GM12878 (cell line): ENCODE measurements at regions not wholly inside any gene's neighbourhood (a gene's known extent, or its start where the extent isn't known, plus 50 kb on each side); places are given as distances from the start of the nearest gene placed in this dataset.

ENCODE experiments used
- ATAC-seq: fragments of 200-7000 bp; cut with Tn5 transposase; 3 replicates; pipeline ENCODE4 v1.9.1; 2020; ENCODE audit warnings: mild to moderate bottlenecking, moderate library complexity
- BruUV-seq: library from RNA; stranded (reverse); fragments of 400-500 nt; replicated peaks from 2 replicates; lab custom pipeline; 2021; lab: Mats Ljungman, UMichigan
- CTCF ChIA-PET: fragments of 300-600 bp; sonication (Branson Sonifier 250); formaldehyde crosslinking; extraction: SDS; loops from one replicate; lab custom pipeline; 2021; ENCODE audit warnings: inconsistent platforms; lab: Yijun Ruan, JAX
- POLR2A ChIA-PET: fragments of 350-600 bp; formaldehyde crosslinking; extraction: SDS; loops from one replicate; lab custom pipeline; 2021; ENCODE audit warnings: inconsistent platforms; lab: Charles Lee
- RAD21 ChIA-PET: fragments of 300-600 bp; sonication (Branson Sonifier 250); formaldehyde crosslinking; loops from one replicate; lab custom pipeline; 2023; ENCODE audit warnings: antibody characterized with exemption; ENCODE audit not compliant: unreplicated experiment; lab: Charles Lee
- SMC1A ChIA-PET: fragments of 300-600 bp; sonication (Branson Sonifier 250); formaldehyde crosslinking; loops from one replicate; lab custom pipeline; 2023; ENCODE audit not compliant: unreplicated experiment, uncharacterized antibody; lab: Charles Lee
- DNase-seq: peaks from one replicate; pipeline ENCODE4 v3.0.0-alpha.2; 2011; ENCODE audit warnings: low read depth, low spot score
- FAIRE-seq: peaks from 3 replicates; lab custom pipeline; 2011; peaks lifted over from hg19 to GRCh38; lab: Jason Lieb, UNC
- H2AFZ ChIP-seq: 2 replicates; pipeline ENCODE4 v1.6.0; 2011; ENCODE audit warnings: low read depth, low read length, control low read depth; ENCODE audit not compliant: control insufficient read depth
- H3K27ac ChIP-seq: 2 replicates; pipeline ENCODE4 v1.5.1; 2011; ENCODE audit warnings: control low read depth; ENCODE audit not compliant: control insufficient read depth, insufficient read depth
- H3K27me3 ChIP-seq, 2 experiments: replicated peaks in 1 of 2; 2 replicates each; pipeline versions ENCODE4 v1.6.0 to v1.6.1; 2011; ENCODE audit warnings: low read length in 1 of 2; ENCODE audit not compliant: control insufficient read depth in 2 of 2, insufficient read depth in 2 of 2
- H3K36me3 ChIP-seq, 2 experiments: 2 replicates each; pipeline ENCODE4 v1.5.1; 2011; ENCODE audit warnings: low read length in 1 of 2; ENCODE audit not compliant: control insufficient read depth in 2 of 2, insufficient read depth in 2 of 2
- H3K4me1 ChIP-seq: 2 replicates; pipeline ENCODE4 v1.6.1; 2011; ENCODE audit warnings: mild to moderate bottlenecking, low read length, moderate library complexity, mixed read lengths; ENCODE audit not compliant: control insufficient read depth, insufficient read depth
- H3K4me2 ChIP-seq: 2 replicates; pipeline ENCODE4 v1.6.0; 2011; ENCODE audit warnings: control low read depth; ENCODE audit not compliant: control insufficient read depth, insufficient read depth
- H3K4me3 ChIP-seq: fragments of 200-600 bp; sonication (generic); 2 replicates; pipeline ENCODE4 v1.5.1; 2016
- H3K79me2 ChIP-seq: 2 replicates; pipeline ENCODE4 v1.6.0; 2011; ENCODE audit warnings: low read length; ENCODE audit not compliant: control insufficient read depth, insufficient read depth
- H3K9ac ChIP-seq: 2 replicates; pipeline ENCODE4 v1.8.0; 2011; ENCODE audit warnings: low read length, control low read depth, mixed read lengths; ENCODE audit not compliant: control insufficient read depth, insufficient read depth
- H3K9me3 ChIP-seq: replicated peaks from 3 replicates; pipeline ENCODE4 v1.5.1; 2011; ENCODE audit warnings: mild to moderate bottlenecking, low read length; ENCODE audit not compliant: control insufficient read depth, insufficient read depth
- H4K20me1 ChIP-seq: 2 replicates; pipeline ENCODE4 v1.6.0; 2011; ENCODE audit not compliant: control insufficient read depth, insufficient read depth
- BCLAF1 ChIP-seq: fragments of 450-650 bp; IDR thresholded peaks from 2 replicates; pipeline ENCODE4 v1.6.1; 2017; ENCODE audit warnings: antibody characterized with exemption, mild to moderate bottlenecking, moderate library complexity
- CBX3 ChIP-seq: fragments of 200-600 bp; sonication (generic); IDR thresholded peaks from 2 replicates; pipeline ENCODE4 v1.6.1; 2016; ENCODE audit warnings: low read depth, borderline replicate concordance
- DPF2 ChIP-seq: fragments of 450-650 bp; IDR thresholded peaks from 2 replicates; pipeline ENCODE4 v1.6.1; 2017; ENCODE audit warnings: mild to moderate bottlenecking
- ESRRA ChIP-seq: IDR thresholded peaks from 2 replicates; pipeline ENCODE4 v1.6.1; 2012; ENCODE audit warnings: mild to moderate bottlenecking, low read length, improper control_type of control experiment
- IRF4 ChIP-seq: IDR thresholded peaks from 2 replicates; pipeline ENCODE4 v1.6.1; 2011; ENCODE audit warnings: low read depth, low read length
- IRF5 ChIP-seq: fragments of 450-650 bp; IDR thresholded peaks from 2 replicates; pipeline ENCODE4 v1.6.1; 2017; ENCODE audit warnings: borderline replicate concordance
- MEF2B ChIP-seq: fragments of 450-650 bp; IDR thresholded peaks from 2 replicates; pipeline ENCODE4 v1.6.1; 2018; ENCODE audit warnings: mild to moderate bottlenecking, moderate library complexity; ENCODE audit not compliant: partially characterized antibody, poor library complexity, severe bottlenecking
- NRF1 ChIP-seq: conservative IDR thresholded peaks from 2 replicates; pipeline ENCODE4 v1.6.1; 2011; ENCODE audit warnings: mild to moderate bottlenecking, low read depth, low read length, improper control_type of control experiment
- STAT1 ChIP-seq: fragments of 450-650 bp; conservative IDR thresholded peaks from 2 replicates; pipeline ENCODE4 v1.6.1; 2014; ENCODE audit warnings: antibody characterized with exemption, mild to moderate bottlenecking
- YBX1 ChIP-seq: fragments of 450-650 bp; IDR thresholded peaks from 2 replicates; pipeline ENCODE4 v1.6.1; 2016; ENCODE audit warnings: antibody characterized with exemption
- ZBTB33 ChIP-seq: fragments of 450-650 bp; IDR thresholded peaks from 2 replicates; pipeline ENCODE4 v1.6.1; 2017; ENCODE audit warnings: mild to moderate bottlenecking
- ZBTB40 ChIP-seq: fragments of 450-650 bp; IDR thresholded peaks from 2 replicates; pipeline ENCODE4 v1.6.1; 2016; ENCODE audit warnings: mild to moderate bottlenecking, moderate library complexity, borderline replicate concordance
- WGBS: methylation state at CpG from one replicate; pipeline ENCODE4 v1.1.6; 2016; ENCODE audit warnings: low lambda C conversion rate; ENCODE audit not compliant: insufficient replicate concordance, insufficient coverage; ENCODE audit errors: missing lambda C conversion rate; 5-methylcytosine and 5-hydroxymethylcytosine counted together
- in situ Hi-C: fragments of 300-500 bp; cut with MboI; formaldehyde crosslinking; loops from 9 replicates; pipeline ENCODE4 v1.14.3; 2018; ENCODE audit warnings: mixed read lengths
- intact Hi-C: fragments of 100-400 bp; cut with micrococcal nuclease; formaldehyde crosslinking; loops from one replicate; pipeline ENCODE4 v1.14.2; 2022; ENCODE audit not compliant: unreplicated experiment

- Histone ChIP-seq H2AFZ (no peak overlapping the region), H3K9ac (no peak overlapping the region), H3K4me2 (no peak overlapping the region), H3K36me3 (no peaks in the 10 kb centered on the region), H3K4me3 (no peak overlapping the region), H3K27me3 (no peaks in the 10 kb centered on the region), H3K9me3 (no peaks in the 10 kb centered on the region), H4K20me1 (no peaks in the 10 kb centered on the region), H3K27ac (no peak overlapping the region)
- ChIA-PET CTCF (interaction anchor here (1.8 kb wide), 1 partner anchor 189 kb away, joined by 4 read pairs; no protein-coding TSS in a partner anchor), RAD21 (no interaction called here)
- intact Hi-C loops (no loop called here), in situ Hi-C loops (no loop called here)
- ATAC-seq (no peak), FAIRE-seq (no peak)
- TF ChIP-seq IRF5 (no peak), DPF2 (no peak), ESRRA (no peak), BCLAF1 (no peak), CBX3 (no peak), STAT1 (no peak), NRF1 (no peak), YBX1 (no peak), MEF2B (no peak), IRF4 (no peak), ZBTB40 (no peak), ZBTB33 (no peak)
- TF ChIP-seq, all 136 proteins: peak for 0
- no TSS peak for BruUV-seq
- no peak for DNase-seq
- no peaks in the 10 kb centered on the region for H3K4me1 ChIP-seq
- 55% methylated on average over 3 of the region's 3 CpGs for WGBS
- ChIA-PET POLR2A (no interaction called here), SMC1A (no interaction called here)
- no peaks in the 10 kb centered on the region for H3K79me2 ChIP-seq
Measured at GRCh38 chr5:107058803-107059202, 611.9 kb downstream of the EFNA5 start.
